ENCODE measurements at regions not wholly inside any gene's neighbourhood (a gene's known extent, or its start where the extent isn't known, plus 50 kb on each side); places are given as distances from the start of the nearest gene placed in this dataset.
"Not testable (repeated sequence)": the region's sequence is repeated elsewhere in the genome, so short reads cannot be mapped to it uniquely, and the experiment has no call there.

DNA sequence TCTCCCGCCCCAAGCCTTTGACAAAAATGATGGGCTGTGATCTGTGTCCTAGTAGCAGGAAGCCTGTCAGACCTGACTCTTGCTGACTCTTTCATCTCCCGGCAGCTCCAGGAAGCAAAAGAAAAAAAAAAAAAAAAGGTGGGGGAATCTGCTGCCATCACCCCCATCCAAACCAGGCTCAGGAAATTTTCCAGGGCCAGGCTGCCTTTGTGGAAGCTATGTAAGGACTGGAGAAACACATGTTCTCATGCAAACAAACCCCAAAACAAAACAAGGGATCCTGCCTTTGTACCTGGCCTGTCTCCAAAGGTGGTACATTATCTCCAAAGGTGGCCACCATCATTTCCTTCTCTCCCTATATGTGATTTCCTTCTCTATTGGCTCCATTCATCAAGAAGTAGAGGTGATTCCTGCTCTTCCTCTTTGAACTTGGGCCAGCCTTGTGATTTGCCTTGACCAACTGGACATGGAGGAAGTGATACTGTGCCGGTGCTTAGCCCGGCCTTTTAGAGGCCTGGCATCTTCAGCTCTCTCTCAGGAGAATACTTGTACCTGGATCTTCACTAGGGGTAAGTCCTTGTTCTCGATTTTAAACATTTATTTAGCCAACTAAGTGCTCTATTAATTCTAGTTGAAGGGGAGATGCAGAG lies 192.2 kb upstream of the SVIL start:
- DNase-seq (ENCODE audit: low spot score), result no peak

DNA sequence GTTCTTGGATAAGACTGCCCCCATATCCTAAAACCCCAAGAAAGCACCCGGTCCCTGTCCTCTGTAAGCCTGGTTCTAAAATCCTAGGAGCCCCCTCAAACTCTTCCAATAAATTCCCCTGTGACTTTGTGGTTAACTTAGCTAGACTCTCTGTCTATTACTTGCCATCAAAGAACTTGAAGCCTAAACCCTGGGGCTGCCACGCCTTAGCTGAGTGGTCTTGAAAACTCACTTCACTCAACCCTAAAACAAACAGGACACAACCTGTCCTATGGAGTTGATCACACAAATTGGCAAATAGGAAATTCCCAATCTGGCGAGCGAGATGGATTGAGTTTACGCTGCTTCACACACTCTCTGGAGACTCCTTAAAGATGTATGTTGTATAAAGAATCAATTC lies 191.4 kb upstream of the SVIL start:
- DNase-seq (ENCODE audit: low spot score), result no peak

DNA sequence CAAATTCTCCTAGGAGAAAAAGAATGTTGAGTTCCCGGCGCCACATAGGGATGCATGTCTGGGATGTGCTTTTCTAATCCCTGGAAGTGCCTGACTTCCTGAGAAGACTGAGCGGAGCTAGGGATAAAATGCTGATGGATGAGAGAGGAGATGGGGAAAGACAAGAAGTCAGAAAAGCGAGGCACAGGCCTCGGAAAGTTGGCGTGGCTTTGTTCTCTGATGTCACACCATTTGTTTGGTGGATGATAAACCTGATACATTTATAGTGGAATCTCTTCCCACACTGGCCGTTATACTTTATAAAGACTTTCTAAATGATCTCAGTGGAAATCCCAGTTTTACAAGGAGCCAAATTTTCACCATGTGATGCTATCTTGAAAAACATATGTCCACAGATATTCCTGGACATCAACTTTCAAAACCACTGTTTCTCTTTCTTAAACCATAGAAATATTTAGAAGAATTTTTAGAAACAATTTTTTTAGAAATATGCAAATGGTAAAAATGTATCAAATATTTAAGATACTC lies 188.8 kb upstream of the SVIL start:
- DNase-seq (ENCODE audit: low spot score), result no peak

DNA sequence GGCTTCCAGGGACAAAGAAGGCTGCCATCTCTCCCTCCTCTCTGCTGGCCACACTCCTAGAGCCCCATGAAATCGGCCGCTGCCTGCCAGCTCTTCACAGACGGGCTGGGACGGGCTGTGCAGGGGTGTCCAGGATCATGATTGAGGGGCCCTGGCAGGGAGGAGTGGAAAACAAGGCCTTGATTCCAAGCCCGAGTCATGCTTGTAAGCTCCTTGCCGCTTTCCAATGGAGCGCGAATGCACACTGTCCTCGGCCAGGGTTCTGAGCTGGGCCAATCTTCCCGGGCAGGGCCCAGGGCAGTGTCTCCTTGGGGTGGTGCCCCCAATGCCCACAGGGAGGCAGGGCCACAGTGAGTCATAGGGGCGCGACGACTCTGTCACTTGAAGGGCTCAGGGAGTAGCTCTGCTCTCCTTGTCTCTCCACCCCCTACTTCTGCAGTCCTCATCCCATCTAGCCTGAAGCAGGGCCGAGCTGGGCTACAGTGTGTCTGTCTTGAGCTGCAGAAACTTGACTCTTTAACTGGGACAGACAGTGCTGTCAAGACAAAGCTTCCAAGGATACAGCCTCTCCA lies 186.2 kb upstream of the SVIL start:
- no peak for DNase-seq (ENCODE audit: low spot score)

DNA sequence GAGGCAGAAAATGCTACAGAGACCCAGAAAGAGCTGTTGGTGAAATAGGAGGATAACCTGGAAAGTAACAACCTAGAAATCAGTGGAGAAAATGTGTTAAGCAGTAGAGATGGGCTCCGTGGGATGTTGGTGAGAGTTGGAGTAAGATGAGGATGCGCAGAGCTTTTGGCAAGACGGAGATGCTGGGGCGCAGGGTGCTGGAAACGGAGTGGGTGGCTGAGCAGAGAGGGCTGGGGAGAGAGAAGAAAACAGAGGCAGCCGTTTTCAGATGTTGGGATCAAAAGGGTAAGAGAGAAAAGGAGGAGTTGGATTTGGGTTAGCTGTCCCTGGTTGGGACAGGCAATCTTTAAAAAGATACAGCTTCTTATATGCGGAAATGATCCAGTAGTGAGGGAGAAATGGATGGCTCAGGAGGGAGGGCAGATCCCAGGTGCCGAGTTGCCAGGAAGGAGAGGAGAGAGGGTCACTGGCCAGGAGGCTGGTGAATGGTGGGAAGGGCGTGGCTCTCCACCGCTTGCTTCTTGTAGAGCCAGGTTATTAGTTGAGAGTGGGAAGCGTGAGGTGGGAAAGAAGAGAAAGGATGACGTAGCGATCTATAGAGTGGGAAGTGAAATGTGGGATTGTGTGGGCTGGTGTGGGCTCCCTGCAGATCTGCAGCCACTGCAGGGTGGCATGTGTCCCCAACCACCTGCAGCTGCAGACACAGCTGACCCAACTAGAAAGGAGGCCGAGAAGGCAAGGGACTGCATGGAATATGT lies 182.2 kb upstream of the SVIL start:
- no peak for DNase-seq (ENCODE audit: low spot score)

DNA sequence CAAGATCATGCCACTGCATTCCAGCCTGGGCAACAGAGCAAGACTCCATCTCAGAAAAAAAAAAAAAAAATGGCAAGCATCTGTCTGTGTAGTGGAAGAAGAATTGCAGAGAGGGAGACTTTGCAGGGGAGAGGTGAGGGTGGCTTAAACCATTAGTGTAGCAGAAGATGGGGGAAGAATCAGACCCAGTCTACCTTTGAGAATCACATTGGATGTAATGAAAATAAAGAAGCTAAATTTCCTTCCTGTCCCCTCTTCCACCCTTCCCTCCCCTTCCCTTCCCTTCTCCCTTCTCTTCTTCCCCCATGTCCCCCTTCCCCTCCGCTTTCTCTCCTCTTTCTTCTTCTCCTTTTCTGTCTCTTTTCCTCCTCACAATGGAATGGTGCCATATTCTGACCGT lies 180.8 kb upstream of the SVIL start:
- no peak for DNase-seq (ENCODE audit: low spot score)

DNA sequence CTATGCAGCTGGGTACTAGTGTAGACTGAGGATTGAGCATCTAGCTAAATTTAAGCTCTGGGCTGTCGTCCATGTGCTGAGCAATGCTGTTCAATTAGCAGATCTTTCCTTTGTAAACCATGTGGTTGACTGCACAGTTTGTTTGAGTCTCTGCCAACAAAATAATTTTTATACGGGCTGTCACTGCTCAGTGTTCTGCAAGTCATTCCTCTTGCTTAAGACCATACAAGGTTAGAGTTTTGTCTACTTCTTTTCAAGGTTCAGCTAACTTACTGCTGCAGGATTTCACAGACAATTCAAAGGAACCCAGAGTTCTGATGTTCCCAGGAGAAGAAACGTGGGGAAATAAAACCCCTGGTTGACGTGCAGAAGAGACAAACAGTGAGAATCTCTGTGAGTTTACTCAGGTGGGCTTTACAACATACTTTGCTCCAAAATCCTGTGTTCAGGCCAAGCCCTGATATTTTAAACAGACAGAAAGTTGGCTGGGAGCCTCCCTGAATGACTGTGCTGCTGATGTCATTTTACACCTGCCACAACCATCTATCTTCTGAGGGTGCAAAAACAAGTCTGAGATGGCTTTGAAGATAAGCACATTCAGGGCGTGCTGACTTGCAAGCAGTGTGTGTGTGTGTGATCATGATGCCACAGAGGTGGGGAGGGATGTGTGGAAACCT lies 177.1 kb upstream of the SVIL start:
- no peak for DNase-seq (ENCODE audit: low spot score)

DNA sequence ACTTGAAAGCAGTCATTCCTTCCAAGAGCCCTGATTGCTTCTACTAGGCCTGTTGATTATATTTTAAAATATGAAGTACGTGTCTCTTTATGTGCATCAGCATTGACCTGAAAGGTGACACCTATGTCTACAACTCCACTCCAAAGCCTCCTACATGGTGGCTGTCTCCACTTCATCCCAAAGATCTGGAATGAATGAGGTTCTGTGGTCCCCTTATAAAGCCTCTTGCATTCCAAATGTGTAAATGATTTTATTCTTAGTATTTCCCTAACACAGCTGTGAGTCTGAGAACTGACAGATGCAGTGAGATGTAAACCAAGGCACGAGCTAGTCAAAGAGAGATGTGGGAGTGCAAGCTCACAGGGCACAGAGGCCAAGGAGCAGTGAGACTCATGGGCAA lies 176.0 kb upstream of the SVIL start:
- DNase-seq (ENCODE audit: low spot score), result no peak

DNA sequence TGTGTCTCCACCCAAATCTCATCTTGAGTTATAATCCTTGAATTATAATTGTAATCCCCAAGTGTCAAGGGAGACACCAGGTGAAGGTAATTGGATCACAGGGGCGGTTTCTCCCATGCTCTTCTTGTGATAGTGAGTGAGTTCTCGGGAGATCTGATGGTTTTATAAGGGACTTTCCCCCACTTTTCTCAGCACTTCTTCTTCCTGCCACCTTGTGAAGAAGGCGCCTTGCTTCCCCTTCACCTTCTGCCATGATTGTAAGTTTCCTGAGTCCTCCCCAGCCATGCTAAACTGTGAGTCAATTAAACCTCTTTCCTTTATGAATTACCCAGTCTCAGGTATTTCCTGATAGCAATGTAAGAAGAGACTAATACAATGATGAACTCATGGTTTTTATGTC lies 175.5 kb upstream of the SVIL start:
- not testable (repeated sequence) for DNase-seq (ENCODE audit: low spot score)

DNA sequence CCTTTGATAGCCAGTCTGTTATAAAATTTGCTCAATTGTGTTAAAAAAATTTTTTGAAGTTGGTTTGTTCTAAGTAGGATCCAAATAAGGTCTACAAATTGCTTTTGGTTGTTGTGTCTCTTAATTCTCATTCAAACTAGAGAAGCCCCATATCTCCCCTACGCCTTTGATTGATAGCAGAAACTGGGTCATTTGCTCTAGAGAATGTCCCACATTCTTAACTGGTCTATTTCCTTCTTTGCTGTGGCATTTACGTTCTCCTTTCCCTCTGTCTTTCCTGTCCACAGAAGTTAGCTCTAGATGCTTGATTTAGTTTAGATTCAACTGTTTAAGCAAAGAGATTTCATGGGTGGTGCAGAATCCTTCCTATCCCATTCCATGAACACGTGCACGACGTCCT lies 174.6 kb upstream of the SVIL start:
- no peak for DNase-seq (ENCODE audit: low spot score)

DNA sequence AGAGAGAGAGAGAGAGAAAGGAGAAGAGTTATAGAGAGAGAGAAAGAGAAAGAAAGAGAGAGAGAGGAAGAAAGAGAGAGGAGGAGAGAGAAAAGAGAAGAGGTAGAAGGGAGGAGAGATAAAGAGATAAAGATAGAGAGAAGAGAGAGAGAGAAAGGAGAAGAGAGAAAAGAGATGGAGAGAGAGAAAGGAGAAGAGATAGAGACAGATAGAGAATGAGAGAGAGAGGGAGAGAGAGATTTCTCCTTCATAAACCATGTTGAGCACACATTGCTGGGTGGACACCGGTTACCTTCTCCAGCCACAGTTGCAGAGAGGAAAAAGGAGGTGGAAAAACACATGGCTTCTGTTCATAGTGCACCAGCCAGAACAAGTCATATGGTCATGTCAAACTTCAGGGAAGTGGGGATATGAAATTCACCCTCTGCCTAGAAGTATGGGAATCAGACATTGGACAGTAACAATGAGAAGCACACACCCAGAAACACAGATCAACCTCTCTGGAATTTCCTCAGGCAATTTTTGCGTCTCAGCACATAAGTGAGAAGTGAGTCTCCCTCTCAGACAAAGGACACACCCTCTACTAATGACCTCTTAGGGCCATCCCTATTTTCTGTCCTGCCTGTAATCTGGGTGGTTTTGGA lies 172.5 kb upstream of the SVIL start:
- no peak for DNase-seq (ENCODE audit: low spot score)

DNA sequence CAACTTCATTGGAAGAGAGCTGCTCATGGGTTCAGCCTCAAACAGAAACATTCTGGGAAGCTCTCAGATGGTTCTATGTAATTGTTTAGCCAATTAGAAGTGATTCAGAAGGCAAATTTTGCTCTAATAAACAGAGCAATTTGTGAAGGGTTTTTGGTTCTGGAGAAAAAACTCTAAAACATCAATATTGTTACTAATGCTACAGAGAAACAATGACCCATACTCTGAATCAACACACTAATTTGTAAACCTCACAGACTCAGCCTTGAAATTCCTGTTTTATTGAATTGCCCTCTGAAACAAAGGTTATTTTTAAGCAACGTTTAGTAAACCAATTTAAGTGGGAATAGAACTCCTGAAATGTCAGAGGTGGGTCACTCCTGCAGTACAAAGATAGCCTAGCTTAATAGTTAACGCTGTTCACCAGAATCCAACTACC lies 171.6 kb upstream of the SVIL start:
- no peak for DNase-seq (ENCODE audit: low spot score)

DNA sequence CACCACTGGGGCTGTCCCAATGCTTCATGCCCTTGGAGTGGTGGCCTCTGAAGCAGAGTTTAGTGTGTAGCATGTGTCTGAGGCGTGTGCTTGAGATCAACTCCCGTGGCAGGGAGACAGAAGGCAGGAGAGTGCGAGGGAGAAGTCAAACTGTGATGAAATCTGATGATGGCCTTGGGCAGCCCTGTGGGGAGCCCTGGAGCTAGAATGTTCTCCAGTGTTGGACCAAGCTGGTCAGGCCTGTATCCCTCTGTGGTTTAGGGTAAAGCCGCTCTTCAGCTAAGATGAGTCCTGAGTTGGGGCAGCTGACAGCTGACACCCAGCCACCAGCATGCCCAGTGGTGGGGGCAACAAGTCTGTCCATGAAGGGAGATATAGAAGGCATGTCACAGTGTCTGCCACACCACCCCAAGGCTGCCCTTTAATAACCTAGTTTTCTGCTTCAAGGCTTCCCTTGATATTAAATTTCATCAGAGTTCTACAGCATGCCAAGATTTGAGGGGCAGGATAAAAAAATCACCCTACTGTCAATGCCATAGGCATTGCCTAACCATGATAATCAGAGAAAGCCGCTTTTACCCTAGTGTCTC lies 170.5 kb upstream of the SVIL start:
- no peak for DNase-seq (ENCODE audit: low spot score)

DNA sequence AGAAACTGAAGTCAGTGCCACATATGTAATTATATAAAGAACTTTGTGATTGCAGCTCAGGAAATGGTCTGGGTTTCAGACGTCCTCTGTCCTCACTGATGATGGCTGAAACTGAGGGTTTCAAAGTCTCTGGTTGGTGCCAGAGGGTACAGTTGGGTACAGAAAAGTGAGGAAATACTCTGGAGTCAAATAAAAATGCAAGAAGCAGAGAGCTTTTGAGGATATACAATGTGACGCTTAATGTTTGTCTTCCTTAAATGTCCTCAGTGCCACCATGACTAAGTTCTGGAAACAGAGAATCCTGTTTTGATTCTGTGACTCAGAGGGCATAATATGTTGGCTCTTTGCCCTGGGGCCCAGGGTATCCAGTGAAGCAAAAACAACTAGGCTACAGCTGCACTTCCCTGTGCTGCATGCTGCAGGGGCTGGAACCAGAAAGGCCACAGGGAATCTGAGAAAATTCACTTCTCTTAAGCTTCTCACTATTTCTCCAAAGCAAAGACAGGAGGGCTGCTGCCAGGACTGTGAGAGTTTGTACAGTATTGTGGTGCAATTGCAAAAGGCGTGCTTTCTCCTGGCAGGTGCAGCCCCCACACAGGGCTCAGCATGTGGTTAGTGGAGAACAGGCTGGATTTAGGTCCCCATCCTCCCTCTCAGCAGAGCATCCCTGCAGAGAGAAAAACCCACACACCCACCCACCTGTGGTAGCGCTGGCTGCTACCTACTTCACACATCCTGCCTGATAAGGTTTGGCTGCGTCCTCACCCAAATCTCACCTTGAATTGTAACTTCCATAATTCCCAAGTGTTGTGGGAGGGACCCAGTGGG lies 169.5 kb upstream of the SVIL start:
- DNase-seq (ENCODE audit: low spot score), result no peak

DNA sequence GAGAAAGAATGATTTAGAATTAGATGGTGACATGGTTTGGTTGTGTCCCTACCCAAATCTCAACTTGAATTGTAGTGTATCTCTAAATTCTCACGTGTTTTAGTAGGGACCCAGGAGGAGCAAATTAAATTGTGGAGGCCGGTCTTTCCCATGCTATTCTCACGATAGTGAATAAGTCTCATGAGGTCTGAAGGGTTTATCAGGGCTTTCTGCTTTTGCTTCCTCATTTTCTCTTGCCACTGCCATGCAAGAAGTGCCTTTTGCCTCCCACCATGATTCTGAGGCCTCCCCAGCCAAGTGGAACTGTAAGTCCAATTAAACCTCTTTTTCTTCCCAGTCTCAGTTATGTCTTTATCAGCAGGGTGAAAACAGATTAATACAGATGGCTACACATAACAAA lies 167.4 kb upstream of the SVIL start:
- no peak for DNase-seq (ENCODE audit: low spot score)

DNA sequence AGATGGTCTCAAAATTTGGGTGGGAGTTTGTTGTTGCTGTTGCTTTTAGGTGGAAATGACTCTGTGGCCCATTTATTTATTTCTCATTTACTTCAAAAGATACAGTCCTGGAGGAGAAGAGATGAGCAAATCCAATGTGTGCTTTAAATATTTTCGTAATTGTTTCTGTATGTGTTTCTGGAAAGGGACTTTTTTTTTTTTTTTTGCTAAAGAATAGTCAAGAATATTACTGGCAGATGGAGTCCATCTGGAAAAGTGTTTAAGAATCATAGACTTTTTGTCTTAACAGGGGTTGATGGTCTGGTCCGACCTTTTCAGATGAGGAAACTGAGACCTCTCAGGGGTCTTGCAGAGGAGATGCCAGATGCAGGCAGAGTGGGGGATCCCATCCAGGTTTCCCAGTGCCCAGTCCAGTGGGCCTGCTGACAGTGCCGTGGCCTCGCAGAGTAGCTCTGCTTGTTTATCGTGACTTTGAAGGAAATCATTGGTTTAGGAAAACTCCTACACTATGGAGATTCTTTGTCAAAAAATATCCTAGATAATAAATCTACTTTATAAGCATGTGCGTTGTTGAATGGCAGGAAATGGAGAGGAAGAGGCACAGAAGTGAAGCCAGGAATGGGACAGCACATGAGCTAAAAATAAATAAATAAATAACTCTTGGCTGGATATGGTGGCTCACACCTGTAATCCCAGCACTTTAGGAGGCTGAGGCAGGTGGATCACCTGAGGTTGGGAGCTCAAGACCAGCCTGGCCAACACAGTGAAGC lies 164.3 kb upstream of the SVIL start:
- no peak for DNase-seq (ENCODE audit: low spot score)

DNA sequence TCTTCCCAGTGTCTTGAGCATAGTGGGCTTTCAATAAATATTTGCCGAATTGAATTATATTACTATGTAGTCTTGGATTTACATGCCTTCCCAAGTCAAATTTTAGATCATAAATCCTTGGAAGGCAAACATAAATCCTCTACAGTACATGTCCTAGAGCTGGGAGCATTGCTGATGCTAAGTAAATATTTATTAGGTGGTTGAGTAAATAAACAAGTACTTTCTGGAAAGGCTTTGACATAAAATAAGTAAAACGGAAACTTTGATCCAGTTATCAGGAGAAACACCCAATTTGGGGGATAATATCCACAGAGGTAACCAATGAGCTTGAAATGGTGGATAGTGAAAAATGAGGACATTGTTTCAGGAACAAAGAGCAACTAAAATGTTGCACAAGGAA lies 162.8 kb upstream of the SVIL start:
- no peak for DNase-seq (ENCODE audit: low spot score)

DNA sequence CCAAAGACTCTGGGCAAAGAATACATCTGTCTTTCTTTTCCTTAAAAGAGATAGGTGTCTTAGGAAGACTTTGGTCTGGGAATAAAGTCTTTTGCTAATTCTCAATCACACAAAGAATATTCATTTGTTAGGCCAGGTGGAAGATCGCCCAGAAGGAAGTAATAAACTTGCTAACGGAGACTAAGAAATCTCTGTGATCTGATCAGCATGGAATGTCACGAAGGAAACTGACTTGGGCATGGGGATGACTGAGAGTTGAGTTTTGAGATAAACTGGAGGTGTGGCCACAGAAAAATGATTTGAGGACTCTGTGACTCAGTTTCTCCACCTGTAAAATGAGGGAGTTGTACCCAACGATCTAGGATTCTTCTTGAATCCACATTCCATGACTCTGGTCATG lies 161.1 kb upstream of the SVIL start:
- no peak for DNase-seq (ENCODE audit: low spot score)

DNA sequence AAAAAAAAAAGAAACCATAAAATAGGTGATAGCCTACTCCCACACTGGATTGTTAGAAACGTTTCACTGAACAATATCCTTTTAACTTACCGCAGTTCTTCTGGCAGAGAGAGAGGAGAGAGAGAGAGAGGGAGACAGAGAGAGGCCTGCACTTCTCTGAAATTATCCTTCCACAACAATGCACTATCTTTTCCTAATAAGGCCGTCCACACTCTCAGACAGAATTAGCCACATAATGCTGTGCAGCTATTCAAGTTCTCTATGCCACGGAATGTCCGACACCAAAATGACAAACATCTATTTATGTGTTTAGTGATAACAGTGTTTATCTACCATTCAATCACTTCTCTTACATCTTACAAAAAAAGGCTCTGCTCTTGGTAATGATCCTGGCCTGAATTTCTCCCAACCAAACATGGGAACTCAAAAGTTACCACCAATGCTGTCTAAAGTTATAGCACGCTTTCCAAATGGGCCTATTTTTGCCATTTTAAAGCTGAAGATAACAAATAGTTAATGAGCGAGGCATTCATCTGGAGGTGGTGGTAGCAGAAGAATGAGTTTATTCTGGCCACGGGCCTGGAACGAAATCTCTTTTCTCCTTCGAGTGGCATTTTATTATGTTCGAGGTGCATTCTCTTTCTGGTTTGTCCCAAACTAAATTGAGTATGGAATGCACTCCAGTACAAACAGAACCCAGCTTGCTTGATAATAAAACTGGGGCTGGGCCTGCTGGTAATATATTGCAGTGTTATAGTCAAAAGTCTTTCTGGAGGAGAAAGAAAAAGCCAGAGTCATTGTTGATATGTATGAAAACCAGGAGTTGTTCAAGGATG lies 160.2 kb upstream of the SVIL start:
- no peak for DNase-seq (ENCODE audit: low spot score)
